Heart left ventricle (tissue), 16 donors: ENCODE measurements at regions not wholly inside any gene's neighbourhood (a gene's known extent, or its start where the extent isn't known, plus 50 kb on each side); places are given as distances from the start of the nearest gene placed in this dataset.

ENCODE experiments used
- ATAC-seq, 4 donors: fragments of 200-7000 bp; cut with Tn5 transposase; one replicate each; pipeline ENCODE4 v1.9.1; 2020 to 2022; ENCODE audit warnings: moderate library complexity in 4 of 4, mild to moderate bottlenecking in 3 of 4, moderate number of reproducible peaks in 1 of 4
- DNase-seq, 5 donors: peaks; one replicate each; pipeline ENCODE4 v3.0.0-alpha.2; 2020
- H3K27ac ChIP-seq, 12 donors: fragments of 200-600 bp; sonication (generic) in 4 of 12; one replicate each; pipeline versions ENCODE4 v1.5.0 to v1.8.0; 2016 to 2022; ENCODE audit warnings: mild to moderate bottlenecking in 2 of 12
- H3K27me3 ChIP-seq, 9 donors: fragments of 200-600 bp; sonication (generic) in 2 of 9; one replicate each; pipeline versions ENCODE4 v1.5.1 to v1.8.0; 2016 to 2022; ENCODE audit warnings: mild to moderate bottlenecking in 3 of 9
- H3K36me3 ChIP-seq, 9 donors: fragments of 200-600 bp; sonication (generic) in 2 of 9; one replicate each; pipeline versions ENCODE4 v1.5.0 to v1.8.0; 2018 to 2022; ENCODE audit warnings: mild to moderate bottlenecking in 2 of 9
- H3K4me1 ChIP-seq, 12 donors: fragments of 200-600 bp; sonication (generic) in 4 of 12; one replicate each; pipeline versions ENCODE4 v1.5.0 to v1.8.0; 2016 to 2022; ENCODE audit warnings: mild to moderate bottlenecking in 3 of 12
- H3K4me3 ChIP-seq, 12 donors: fragments of 200-600 bp; sonication (generic) in 4 of 12; one replicate each; pipeline versions ENCODE4 v1.5.0 to v1.8.0; 2017 to 2022; ENCODE audit warnings: mild to moderate bottlenecking in 9 of 12, moderate library complexity in 4 of 12
- H3K9me3 ChIP-seq, 12 donors: fragments of 200-600 bp; sonication (generic) in 4 of 12; one replicate each; pipeline versions ENCODE4 v1.5.0 to v1.8.0; 2016 to 2022; ENCODE audit warnings: mild to moderate bottlenecking in 1 of 12
- CTCF ChIP-seq, 12 donors: fragments of 200-600 bp; sonication (generic) in 4 of 12; IDR thresholded peaks; one replicate each; pipeline versions ENCODE4 v1.5.0 to v1.8.0; 2018 to 2022; ENCODE audit warnings: antibody characterized with exemption in 12 of 12, mild to moderate bottlenecking in 5 of 12
- POLR2A ChIP-seq, 2 donors: fragments of 450-650 bp; IDR thresholded peaks; one replicate each; pipeline ENCODE4 v1.6.1; 2017; ENCODE audit warnings: antibody characterized with exemption in 2 of 2, mild to moderate bottlenecking in 2 of 2, moderate library complexity in 2 of 2
- WGBS, 4 donors: extraction: QIAGEN DNeasy Blood & Tissue Kit in 2 of 4; methylation state at CpG; one replicate each; pipeline versions ENCODE4 v1.1.5 to v1.1.7; 2013 to 2018; 5-methylcytosine and 5-hydroxymethylcytosine counted together
- intact Hi-C, 10 donors: fragments of 100-400 bp; cut with DNase I; formaldehyde crosslinking; loops; one replicate each; pipeline versions ENCODE4 v1.11.1 to v1.14.2; 2022
- donor health status: ischemic (EF 13 %, LVEDD 7.1; RV severe dilation, severe dysfunction).
- donor health status: healthy with polysubstance abuse.
- donor health status: DM: no; HTN: yes; CAD: no.
- donor health status: DM: no; HTN: no; CAD: no.
- donor health status: ischemic (EF 25% LVEDD 6.9; RV normal size, moderate dysfunction).
- donor health status: ischemic (EF 25% LVEDD 5.7; RV mildly dilated, moderate dysfunction).
- donor health status: healthy.
- donor health status: DM: yes; HTN: yes; CAD: no.
- donor health status: ischemic (EF 35%, LVEDD 5.7; RV mildly dilated, moderate dysfunction).
- donor health status: nonischemic (EF 11% LVEDD 7.7; RV severe dilation, severe dysfunction).
- donor health status: DM: yes; HTN: yes; CAD: no.
- donor health status: PGD.
- donor health status: ischemic (EF 29% LVEDD 5.4; RV normal size, mild dysfunction).
- donor health status: nonischemic (EF 23%, LVEDD 6.1; RV moderate dilation, normal function).

- WGBS, 4 donors = 87 to 92% (median 89%) methylated on average over 2 of the region's 2 CpGs
- Histone ChIP-seq H3K36me3 (no peaks in the 10 kb centered on the region), H3K4me3 (no peak overlapping the region), H3K27me3 (peaks cover 0 to 30% (median 0%) of the 10 kb centered on the region in 9 donors), H3K9me3 (no peaks in the 10 kb centered on the region), H3K27ac (no peak overlapping the region), H3K4me1 (no peaks in the 10 kb centered on the region)
- ATAC-seq (no peak), DNase-seq (no peak)
- intact Hi-C loops = loop anchor here in 1 of 10 donors (10.0 kb wide), 1 partner anchor 1043 kb away; no protein-coding TSS in a partner anchor
- no peak for TF ChIP-seq CTCF (IDR thresholded peaks at IDR 0.05)
- no peak for TF ChIP-seq POLR2A (IDR thresholded peaks at IDR 0.05)
Measured at GRCh38 chrX:46367491-46367890, 177.7 kb downstream of the ZNF674 start.

- H3K27me3 ChIP-seq = peaks cover 0 to 24% (median 0%) of the 10 kb centered on the region in 9 donors
- intact Hi-C loops = loop anchor here in 1 of 10 donors (10.0 kb wide), 1 partner anchor 1042 kb away; no protein-coding TSS in a partner anchor
- no peak for ATAC-seq
- no peak overlapping the region for H3K27ac ChIP-seq
- no peak for TF ChIP-seq POLR2A (IDR thresholded peaks at IDR 0.05)
- TF ChIP-seq CTCF (IDR thresholded peaks at IDR 0.05) = no peak
- H3K4me3 ChIP-seq = no peak overlapping the region
- no peaks in the 10 kb centered on the region for H3K36me3 ChIP-seq
- H3K9me3 ChIP-seq = no peaks in the 10 kb centered on the region
- no peak for DNase-seq
- no peaks in the 10 kb centered on the region for H3K4me1 ChIP-seq
- WGBS, 4 donors = 67 to 93% (median 79%) methylated on average over 2 of the region's 2 CpGs
Measured at GRCh38 chrX:46366381-46367207, 178.6 kb downstream of the ZNF674 start.

GRCh38 chrX:46354481-46354880, 190.7 kb downstream of the ZNF674 start:
- intact Hi-C loops = no loop called here
- WGBS, 4 donors = 64 to 88% (median 72%) methylated on average over 1 of the region's 1 CpG
- no peak overlapping the region for H3K27ac ChIP-seq
- H3K27me3 ChIP-seq = no peaks in the 10 kb centered on the region
- no peaks in the 10 kb centered on the region for H3K4me1 ChIP-seq
- no peaks in the 10 kb centered on the region for H3K36me3 ChIP-seq
- no peak overlapping the region for H3K4me3 ChIP-seq
- ATAC-seq (no peak), DNase-seq (no peak)
- H3K9me3 ChIP-seq = peaks cover 0 to 15% (median 0%) of the 10 kb centered on the region in 12 donors
- no peak for TF ChIP-seq CTCF (IDR thresholded peaks at IDR 0.05)
- no peak for TF ChIP-seq POLR2A (IDR thresholded peaks at IDR 0.05)

- intact Hi-C loops = no loop called here
Measured at GRCh38 chrX:46341767-46342322, 203.4 kb downstream of the ZNF674 start.

More at GRCh38 chrX:46341767-46342322, 203.4 kb downstream of the ZNF674 start:
- Histone ChIP-seq H3K36me3 (no peaks in the 10 kb centered on the region), H3K27ac (no peak overlapping the region), H3K4me1 (no peaks in the 10 kb centered on the region), H3K9me3 (no peaks in the 10 kb centered on the region), H3K4me3 (no peak overlapping the region), H3K27me3 (no peaks in the 10 kb centered on the region)
- no peak for TF ChIP-seq POLR2A (IDR thresholded peaks at IDR 0.05)
- 54 to 75% (median 64%) methylated on average over 1 of the region's 1 CpG for WGBS, 4 donors
- DNase-seq = no peak
- ATAC-seq = no peak
